GM13977 (cell line): ENCODE measurements at regions not wholly inside any gene's neighbourhood (a gene's known extent, or its start where the extent isn't known, plus 50 kb on each side); places are given as distances from the start of the nearest gene placed in this dataset.

Experiments
- DNase-seq: peaks from one replicate; pipeline ENCODE4 v3.0.0; 2012; ENCODE audit warnings: low spot score
- CTCF ChIP-seq: IDR thresholded peaks from 2 replicates; pipeline ENCODE4 v1.5.1; 2012; ENCODE audit warnings: mild to moderate bottlenecking, control low read depth; ENCODE audit not compliant: insufficient read depth; ENCODE audit errors: extremely low read depth, missing control alignments
- in situ Hi-C: fragments of 300-500 bp; cut with MboI; formaldehyde crosslinking; loops from one replicate; pipeline ENCODE4 v1.12.0; 2022; ENCODE audit warnings: low sequenced_read_pairs, low pct_unique_long_range_greater_than_20kb, mixed read lengths, inconsistent platforms; ENCODE audit not compliant: unreplicated experiment

- no peak for DNase-seq
- TF ChIP-seq CTCF, result no peak
- in situ Hi-C loops, result no loop called here
Observed at GRCh38 chr16:63553980-63554379, 1517.7 kb upstream of the CDH8 start.

DNA sequence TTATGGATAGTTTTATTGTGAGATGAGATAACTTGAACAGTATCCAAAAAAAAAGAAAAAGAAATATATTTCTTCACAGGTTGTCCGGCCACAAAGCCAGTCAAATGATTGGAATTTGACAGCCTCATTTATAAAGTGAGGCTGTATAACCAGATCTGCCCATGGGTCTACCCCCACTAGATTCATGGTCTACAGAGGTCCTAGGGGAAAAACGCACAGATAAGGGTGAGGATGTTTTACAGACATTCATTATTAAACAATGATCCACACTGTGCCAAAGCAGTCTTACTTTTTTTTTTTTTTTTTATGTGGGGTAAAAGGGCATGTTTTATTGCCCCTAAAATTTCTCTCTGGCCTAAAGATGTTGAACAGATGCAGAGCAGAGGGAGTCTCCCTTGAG lies 1503.0 kb upstream of the CDH8 start:
- DNase-seq, result no peak
- in situ Hi-C loops, result no loop called here
- TF ChIP-seq CTCF, result no peak

DNA sequence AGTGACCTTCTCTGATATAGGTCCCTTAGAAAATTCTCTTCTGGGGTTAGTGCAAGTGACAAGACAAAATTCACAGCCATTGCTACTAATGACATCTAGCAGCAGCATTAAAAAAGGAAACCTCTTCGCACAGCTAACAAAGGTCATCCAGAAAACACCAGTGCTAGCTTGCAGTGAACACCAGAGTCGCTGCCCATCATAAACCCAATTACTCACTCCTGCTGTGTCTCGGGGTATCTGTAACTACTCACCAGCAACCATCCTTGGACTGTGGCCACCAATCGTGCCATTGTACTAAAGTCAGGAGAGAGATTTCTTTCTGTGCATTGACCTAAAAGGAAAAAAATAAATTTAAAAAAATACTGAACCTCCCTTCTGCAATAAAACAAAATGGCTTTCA lies 1494.7 kb upstream of the CDH8 start:
- no peak for DNase-seq
- no peak for TF ChIP-seq CTCF
- in situ Hi-C loops, result no loop called here

DNA sequence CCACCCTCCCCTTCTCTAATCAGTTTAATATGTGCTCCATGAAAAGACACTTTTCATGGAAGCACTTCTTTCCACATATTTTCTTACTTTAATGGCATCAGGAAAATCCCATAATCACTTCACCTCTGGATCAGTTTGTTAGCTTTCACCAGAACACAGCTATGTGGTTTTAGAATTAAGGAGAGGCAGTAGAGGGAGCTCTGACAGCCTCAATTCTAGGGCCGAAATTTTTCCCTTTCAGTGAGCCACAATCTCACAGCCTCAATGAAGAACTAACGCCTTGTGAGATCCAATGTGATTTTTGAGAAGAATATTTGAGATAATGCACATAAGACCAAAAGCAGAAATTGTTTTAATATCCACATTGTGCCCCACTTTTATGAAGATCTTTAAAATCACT lies 1494.0 kb upstream of the CDH8 start:
- TF ChIP-seq CTCF, result no peak
- no peak for DNase-seq
- in situ Hi-C loops, result no loop called here

- in situ Hi-C loops, result no loop called here
- TF ChIP-seq CTCF, result no peak
- no peak for DNase-seq
Observed at GRCh38 chr16:63527404-63527803, 1491.2 kb upstream of the CDH8 start.

- in situ Hi-C loops, result no loop called here
- TF ChIP-seq CTCF, result no peak
- no peak for DNase-seq
Observed at GRCh38 chr16:63516394-63516793, 1480.2 kb upstream of the CDH8 start.

DNA sequence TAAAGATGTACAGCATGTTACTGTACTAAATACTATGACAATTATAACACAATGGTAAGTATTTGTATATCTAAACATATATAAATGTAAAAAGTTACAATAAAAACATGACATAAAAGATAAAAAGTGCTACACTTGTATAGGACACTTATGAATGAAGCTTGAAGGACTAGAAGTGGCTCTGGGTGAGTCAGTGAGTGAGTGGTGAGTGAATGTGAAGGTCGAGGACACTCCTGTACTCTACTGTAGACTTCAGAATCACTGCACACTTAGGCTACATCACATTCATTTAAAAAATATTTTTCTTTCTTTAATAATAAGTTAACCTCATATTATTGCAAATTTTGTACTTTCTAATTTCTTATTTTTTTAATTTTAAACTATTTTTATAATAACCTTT lies 1476.7 kb upstream of the CDH8 start:
- in situ Hi-C loops, result no loop called here
- DNase-seq, result no peak
- no peak for TF ChIP-seq CTCF
